HG02571 (cell line): ENCODE measurements at regions not wholly inside any gene's neighbourhood (a gene's known extent, or its start where the extent isn't known, plus 50 kb on each side); places are given as distances from the start of the nearest gene placed in this dataset.
"Not testable (repeated sequence)": the region's sequence is repeated elsewhere in the genome, so short reads cannot be mapped to it uniquely, and the experiment has no call there.

Source experiments
- ATAC-seq: cut with Tn5 transposase; IDR thresholded peaks from one replicate; pipeline ENCODE4 v1.9.1; 2021; ENCODE audit warnings: mild to moderate bottlenecking, moderate library complexity; ENCODE audit not compliant: unreplicated experiment

DNA sequence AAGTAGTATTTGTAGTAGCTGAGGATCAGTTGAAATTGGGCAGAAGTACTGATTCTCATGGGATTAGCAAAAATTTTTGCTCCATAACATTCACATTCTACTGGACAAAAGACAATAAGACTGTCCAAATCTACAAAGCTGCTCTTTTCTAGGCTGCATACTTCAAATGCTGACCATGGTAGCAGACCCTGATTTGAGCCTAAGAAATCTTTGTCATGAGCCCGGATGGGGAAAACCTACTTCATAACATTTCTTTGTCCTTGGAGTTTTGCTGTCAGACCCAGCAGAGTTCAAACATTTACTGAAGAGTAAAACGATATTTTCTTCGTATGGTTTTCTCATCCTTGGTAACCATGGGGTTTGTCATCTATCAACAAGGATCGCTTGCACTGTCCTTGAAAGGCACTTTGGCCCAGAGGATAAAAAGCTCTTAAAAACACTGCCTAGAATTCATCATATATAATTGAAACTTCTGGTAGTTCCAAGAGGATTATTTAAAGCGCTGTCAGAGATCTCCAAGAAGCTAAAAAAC is 216.9 kb downstream of the CAVIN4 start:
- ATAC-seq = no peak

DNA sequence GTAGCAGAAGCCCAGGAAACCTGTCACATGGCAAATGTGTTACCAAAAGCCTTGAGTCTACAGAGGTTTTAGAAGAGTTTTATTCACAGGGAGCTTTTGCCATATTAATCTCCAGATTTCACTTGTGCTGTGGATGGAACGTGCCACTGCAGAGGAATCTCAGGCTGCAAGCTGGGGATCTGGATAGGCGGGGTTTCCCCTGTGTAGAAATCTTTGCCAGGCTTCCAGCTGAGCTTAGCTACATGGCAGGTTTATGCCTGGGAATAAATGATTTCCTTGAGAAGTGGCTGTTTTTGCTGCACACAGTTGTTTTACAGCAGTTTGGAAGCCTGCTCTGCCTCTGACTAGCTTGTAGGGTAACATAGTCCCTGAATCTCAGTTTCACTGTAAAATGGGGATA is 224.6 kb upstream of the PLPPR1 start:
- ATAC-seq = no peak

DNA sequence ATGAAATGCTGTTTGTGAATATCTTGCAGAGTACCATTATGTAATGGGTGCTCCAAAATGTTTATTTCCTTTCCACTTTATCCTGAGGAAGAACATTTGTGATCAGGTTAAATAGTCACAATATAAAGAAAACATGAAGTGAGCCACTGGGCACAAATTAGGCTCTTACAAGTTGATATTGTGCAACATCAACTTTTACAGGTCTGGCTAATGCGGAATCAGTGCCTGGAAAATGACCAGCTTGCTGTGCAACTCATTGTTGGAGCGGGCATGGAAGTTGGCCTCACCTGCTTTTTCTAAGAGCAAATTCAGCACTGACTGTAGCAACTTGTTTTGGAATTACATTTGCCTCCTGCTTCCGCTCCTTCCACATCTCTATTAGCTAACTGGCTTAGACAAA is 216.9 kb upstream of the PLPPR1 start:
- ATAC-seq = no peak

DNA sequence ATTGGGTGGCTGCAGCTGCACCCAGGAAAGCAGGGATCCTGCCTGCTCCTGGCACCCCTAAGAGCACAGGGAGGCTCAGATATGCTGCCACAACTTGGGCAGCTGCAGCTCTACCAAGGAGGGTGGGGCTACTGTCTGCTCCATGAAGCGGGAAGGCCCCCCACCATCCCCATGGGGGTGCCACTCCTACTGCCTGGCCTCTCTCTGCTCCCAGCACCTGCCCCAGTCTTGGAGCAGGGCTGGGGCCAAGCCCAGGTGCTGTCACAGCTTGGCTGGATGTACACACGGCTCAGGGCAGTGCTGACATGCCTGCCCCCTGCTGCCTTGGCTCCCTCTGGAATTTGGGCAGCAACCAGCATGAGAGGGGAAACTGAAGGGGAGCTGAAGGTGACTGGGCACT is 214.7 kb upstream of the PLPPR1 start:
- no peak for ATAC-seq

DNA sequence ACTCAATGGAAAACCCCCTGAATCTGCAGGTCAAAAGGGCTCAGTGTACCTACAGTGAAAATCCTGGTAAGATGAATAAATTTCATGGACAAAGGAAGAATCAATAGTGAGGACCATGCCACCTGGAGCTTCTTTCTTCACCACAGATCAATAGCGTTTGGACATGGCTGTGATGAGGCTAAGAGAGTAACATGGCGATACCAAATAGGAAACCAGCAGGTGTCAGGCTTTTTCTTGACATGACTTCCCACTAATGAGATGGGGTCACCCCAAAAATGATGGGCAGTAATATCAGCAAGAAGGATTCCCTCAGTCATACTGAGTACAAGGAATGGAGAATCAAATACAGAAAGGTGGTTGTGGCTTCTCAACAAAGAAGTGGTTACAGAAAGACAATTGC is 208.5 kb upstream of the PLPPR1 start:
- ATAC-seq = no peak

DNA sequence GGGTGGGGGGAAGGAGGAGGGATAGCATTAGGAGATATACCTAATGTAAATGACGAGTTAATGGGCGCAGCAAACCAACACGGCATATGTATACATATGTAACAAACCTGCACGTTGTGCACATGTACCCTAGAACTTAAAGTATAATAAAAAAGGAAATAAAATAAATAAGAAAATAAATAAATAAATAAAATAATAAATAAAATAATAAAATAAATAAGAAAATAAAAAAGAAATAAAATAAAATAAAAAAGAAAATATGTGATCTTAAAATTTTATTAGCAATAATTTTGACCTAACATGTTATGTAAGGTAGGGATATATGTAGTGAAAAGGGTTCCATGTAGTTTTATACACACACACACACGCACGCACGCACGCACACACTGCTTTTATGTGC is 195.5 kb upstream of the PLPPR1 start:
- not testable (repeated sequence) for ATAC-seq

DNA sequence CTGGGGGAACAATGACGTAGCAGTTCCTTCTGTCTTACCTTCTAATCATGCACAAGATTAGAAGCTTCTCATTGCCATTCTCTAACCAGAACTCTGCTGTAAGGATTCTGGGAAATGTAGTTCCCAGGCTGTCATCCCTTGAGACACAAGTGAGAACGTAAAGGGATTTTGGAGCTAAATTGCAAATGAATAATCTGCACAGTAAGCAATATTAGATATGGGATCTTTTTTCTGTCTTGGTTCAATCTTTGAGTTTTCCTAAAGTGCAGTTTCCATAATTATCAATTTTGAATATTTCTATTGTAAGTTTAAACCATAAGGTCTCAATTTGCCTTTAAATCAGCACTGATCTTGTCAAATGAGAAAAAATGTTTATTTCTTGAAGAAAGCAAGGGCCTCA is 189.7 kb upstream of the PLPPR1 start:
- no peak for ATAC-seq

DNA sequence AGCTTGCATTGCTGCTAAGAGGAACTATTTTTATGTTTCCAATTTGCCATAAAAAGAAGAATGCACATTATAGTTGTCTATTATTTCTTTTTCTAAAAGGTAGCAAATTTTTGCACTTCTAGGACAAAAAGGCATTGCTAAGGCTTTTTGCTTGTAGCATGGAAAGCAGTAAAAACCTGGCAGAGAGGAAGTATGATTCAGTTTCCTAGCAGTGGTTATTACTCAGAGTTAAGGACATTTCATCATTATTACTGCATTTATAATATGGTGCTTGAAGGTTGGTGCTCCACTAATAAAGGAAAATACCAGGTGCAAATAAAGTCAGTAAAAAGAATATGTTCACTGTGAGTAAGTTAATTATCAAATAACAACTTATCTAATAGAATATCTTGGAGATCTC is 179.8 kb upstream of the PLPPR1 start:
- no peak for ATAC-seq

DNA sequence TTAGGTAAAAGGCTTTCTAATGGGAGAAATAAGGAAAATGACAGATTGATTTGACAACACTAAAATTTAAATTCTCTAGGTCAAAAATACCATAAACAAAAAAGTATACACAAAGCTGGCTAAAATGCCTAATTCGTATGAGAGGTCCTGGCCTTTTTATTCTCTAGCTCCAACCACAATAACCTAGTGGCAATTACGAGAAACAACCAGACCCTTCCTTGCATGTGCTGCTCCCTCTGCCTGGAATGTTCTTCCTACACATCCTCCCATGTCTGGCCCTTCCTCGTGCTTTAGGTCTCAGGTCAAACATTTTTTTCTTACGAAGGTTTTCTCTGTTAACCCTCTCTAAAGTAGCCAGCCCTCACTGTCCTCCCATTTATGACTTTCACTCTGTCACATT is 176.4 kb upstream of the PLPPR1 start:
- ATAC-seq = no peak

DNA sequence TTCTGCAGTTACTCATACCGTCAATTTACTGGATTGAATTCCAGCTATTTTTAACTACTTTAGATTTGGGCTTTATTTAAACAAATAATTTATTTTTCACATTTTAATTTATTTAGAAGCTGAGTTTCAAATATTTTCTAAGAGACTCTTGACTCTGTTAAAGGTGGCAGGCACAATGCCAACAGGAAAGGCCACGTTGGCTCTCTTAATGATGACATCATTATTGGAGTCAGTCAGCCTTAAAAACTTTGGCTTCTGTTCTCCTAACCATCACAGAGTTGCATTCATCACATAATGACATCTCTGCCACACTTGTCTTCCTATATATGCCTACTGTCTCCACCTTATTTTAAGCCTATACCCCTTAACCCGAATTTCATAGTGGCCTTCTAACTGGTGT is 172.3 kb upstream of the PLPPR1 start:
- no peak for ATAC-seq

DNA sequence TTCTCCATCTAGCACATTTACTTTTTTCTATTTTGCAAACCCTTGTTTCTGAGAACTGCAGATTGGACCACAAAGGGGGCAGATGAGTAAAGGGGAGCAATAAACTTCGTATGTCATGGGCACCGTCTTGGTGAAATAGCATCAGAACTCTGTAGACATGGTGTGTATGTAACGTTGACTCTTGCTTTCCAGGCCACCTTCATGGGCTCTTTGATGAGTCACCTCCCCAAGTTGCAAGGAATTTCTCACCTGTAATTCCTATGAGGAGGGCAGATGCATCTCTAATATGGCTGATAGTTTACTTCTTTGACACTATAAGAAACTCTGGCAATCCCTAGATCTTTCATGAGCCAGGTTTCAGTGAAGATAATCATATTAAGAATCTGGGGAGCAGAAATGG is 163.4 kb upstream of the PLPPR1 start:
- ATAC-seq = no peak

DNA sequence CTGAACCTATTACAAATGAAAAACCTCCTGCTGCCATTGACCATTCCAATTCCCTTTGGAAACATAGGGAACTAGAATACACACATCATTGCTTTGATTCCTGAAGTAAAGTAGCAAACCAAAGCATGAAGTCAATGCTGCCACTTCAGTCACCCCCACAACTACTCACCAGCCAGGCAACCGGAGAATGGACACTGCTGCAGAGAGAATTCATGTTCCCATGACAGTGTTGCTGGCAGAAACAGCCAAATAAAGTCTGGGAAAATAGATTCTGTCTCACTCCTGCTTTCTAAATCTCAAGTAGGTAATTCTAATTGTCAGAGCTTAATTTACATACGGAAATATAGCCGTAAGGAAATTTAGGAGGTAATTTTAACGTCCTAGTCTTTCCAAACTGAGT is 162.9 kb upstream of the PLPPR1 start:
- ATAC-seq = no peak

DNA sequence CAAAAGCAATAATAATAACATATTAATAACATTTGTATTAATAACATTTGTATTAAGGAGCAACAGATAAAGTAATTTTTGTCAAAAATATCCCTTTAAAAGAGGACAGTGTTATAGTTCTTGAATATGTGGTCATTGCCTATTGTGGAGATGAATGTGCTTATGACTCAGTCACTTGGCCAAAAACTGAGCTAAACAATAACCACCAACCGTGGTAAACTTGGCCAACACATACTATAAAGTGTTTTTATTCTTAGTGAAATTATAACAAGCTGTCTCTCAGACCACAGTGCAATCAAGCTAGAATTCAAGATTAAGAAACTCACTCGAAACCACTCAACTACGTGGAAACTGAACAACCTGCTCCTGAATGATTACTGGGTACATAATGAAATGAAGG is 159.2 kb upstream of the PLPPR1 start:
- no peak for ATAC-seq

DNA sequence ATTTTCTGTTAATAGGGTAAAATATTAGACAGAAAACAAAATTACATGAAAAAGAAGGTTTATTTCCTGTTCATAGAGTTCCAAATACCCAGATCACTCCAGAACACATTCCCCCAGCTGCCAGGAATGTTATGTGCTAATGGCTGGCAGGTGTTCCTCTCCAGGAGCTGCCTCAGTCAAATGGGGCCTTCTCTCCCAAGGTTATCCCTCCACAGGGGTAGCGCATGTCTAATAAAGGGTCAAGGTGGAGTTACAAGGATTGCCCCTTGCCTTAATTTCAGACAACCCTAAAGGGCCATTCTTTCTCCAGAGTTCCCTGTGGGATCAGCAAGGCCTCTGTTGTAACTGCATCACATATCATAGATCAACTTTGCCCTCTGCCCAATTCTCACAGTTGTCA is 148.6 kb upstream of the PLPPR1 start:
- ATAC-seq = no peak

DNA sequence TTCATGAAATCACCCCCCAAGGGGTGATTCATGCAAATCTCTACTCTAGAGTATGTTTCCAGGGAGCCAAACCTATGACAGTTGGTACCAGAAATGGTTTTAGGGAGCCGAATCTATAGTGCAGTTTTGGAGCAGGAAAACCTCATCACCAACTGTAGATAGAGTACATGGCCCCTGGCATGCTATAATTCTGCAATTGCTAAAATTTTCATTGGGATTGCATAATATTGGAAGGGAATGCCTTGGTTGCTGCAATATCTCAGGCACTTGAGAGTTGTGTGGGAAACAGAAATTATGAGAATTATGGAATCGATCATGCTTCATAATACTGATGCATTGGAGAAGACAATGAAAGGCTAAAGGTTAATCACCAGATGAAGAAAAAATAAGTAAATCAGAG is 148.2 kb upstream of the PLPPR1 start:
- ATAC-seq = no peak

DNA sequence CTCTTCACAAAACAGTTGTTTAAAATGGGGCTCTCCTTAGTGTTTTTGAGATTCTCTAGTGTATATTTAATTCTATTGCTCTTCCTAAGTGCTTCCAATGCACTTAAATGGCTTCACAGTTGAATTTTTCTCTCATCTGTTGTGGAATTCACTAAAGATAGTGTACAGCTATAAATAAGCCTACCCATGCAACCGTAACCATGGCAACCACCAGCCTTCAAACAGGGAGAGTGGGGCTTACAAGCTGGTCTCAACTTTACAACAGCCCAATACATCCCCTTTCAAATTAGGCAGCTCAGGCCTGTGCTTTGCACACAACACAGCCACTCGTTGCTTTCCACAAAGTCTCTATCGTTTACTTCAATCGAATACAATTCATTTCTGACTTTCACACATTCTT is 144.0 kb upstream of the PLPPR1 start:
- ATAC-seq = no peak

DNA sequence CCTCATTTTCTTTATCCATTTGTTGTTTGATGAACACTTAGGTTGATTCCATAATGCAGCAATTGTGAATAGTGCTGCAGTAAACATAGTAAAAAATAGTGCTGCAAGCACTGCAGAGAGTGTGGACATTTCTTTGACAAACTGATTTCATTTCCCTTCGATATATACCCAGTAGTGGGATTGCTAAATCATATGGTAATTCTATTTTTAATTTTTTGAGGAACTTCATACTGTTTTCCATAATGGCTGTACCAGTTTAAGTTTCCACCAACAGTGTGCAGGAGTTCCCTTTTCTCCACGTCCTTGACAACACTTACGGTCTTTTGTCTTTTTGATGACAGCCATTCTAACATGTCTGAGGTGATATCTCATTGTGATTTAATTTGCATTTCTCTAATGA is 138.2 kb upstream of the PLPPR1 start:
- ATAC-seq = no peak

DNA sequence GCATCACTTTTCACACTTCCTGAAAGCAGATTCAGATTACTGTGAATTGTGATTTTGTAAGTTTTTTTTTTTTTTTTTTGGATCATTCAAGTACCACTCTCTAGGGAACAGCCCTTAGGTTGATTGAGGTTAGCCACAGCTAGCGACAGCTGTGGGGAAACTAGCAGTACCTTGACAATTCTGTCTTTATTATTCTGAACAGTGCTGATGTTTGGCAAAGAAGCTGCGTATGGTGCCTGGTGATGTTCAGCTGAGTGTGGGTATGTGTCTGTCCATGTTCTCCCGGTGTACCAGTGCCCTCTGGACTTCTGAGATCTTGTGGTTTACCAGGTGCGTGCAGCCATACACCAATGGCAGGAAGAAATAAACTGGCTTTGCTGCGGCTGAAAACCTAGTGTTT is 117.3 kb upstream of the PLPPR1 start:
- no peak for ATAC-seq

DNA sequence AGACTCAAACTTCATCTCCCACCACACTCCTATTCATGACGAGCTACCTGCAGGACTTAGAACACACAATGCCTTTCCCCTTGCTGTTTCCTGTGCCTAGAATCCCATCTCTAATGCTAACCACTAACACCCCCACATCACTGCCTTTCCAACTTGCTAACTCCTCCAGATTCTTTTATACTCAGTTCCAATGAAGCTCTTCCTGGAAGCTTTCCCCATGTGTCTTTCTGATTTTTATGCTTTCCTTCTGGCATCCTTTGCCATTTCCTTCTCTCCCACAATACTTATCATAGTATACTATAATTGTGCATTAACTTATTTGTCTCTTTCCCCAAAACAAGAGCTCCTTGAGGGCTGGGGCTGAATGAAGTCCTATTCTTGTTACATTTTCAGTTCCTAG is 115.3 kb upstream of the PLPPR1 start:
- no peak for ATAC-seq

DNA sequence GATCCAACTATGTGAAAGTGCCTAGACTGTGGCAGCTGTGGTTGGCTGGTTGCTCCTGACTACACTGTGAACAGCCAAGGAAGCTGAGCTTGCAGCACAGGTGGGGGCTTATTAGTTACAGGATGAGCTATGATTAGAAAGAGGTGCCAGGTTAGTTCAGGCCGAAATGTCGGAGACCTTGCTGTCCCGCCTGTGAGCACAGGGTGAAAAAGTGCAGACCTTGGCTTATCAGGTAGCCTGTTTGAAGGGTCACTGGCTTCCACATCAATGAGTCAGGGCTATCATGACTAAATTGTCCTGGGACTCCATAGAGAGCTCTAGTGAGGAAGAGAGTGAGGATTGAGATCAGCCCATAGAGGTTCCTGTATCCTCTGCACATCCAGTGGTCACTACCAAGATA is 114.3 kb upstream of the PLPPR1 start:
- ATAC-seq = no peak

DNA sequence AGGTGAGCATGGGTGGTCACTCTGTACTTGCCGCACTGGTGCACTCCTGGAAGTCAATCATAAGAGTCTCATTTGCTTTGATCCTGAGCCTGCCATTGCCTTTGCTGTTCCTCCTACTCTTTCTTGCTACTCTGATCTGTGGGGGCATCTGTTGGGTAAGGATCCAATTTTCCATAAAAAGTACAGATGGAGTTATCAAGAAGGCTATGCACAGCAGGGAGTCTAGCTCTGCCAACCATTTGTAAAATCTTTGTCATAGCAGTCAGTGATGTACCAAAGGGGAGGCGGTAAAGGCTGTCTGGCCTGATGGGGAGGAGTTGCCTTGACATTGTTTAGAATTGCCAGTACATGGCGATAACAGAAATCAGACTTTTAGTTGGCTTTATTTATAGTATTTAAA is 109.0 kb upstream of the PLPPR1 start:
- no peak for ATAC-seq

DNA sequence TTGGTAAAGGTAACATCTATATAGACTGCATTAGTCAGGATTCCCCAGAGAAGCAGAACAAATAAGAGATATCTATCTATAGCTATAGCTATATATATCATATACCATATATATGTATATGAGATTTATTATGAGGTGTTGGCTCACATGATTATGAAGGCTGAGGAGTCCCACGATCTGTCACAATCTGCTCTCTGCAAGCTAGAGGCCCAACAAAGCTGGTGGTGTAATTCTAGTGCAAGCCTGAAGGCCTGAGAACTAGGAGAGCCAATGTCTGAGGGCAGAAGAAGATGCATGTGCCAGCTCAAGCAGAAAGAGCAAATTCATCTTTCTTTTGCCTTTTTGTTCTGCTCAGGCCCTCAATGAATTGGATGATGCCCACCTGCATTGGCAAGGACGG is 102.2 kb upstream of the PLPPR1 start:
- ATAC-seq = no peak

DNA sequence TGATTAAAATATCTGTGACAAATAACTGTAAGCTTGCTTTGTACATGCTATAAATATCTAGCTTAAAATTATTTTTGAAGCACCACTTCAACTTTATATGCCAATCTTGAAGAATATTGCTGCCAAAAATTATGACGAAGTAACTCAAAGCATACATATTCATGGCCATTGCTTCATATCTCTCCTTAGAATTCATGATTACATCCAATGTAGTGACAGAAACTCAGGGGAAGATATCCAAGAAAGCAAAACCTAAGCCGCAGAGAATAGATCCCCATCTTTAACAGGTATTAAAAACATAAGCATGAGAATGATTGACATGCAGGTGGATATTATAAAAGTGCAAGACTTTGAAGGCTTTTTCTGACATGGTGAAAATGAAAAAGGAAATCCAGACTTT is 100.8 kb upstream of the PLPPR1 start:
- ATAC-seq = no peak

DNA sequence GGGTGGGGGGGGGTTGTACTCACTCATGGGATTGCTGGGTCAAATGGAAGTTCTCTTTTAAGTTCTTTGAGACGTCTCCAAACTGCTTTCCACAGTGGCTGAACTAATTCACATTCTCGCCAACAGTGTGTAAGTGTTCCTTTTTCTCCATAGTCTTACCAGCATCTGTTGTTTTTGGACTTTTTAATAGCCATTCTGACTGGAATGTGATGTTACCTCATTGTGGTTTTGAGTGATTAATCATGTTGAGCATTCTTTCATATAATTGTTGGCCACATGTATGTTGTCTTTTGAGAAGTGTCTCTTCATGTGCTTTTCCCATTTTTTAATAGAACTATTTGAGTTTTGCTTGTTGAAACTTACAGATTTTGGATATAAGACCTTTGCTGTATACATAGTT is 94.9 kb upstream of the PLPPR1 start:
- no peak for ATAC-seq
